ENCODE measurements at regions not wholly inside any gene's neighbourhood (a gene's known extent, or its start where the extent isn't known, plus 50 kb on each side); places are given as distances from the start of the nearest gene placed in this dataset.

GRCh38 chr15:81889485-81889881, 156.3 kb downstream of the MEX3B start:
- no peak for TF ChIP-seq TAF1 (IDR thresholded peaks at IDR 0.05; ENCODE audit: borderline replicate concordance, insufficient read depth, low read length)
- TF ChIP-seq POLR2AphosphoS5 (IDR thresholded peaks at IDR 0.05; ENCODE audit: low read depth, low read length) = no peak
- no peak for TF ChIP-seq REST (IDR thresholded peaks at IDR 0.05; ENCODE audit: insufficient read depth in 1 of 2, low read depth in 2 of 2, low read length in 2 of 2)

All from PFSK-1 (cell line).